Psoas muscle (tissue), 7 donors: ENCODE measurements at regions not wholly inside any gene's neighbourhood (a gene's known extent, or its start where the extent isn't known, plus 50 kb on each side); places are given as distances from the start of the nearest gene placed in this dataset.

Experiments used
- ATAC-seq, 4 donors: fragments of 200-7000 bp; cut with Tn5 transposase; one replicate each; pipeline ENCODE4 v1.9.1; 2020; ENCODE audit warnings: moderate library complexity in 3 of 4, mild to moderate bottlenecking in 2 of 4
- DNase-seq, 2 donors: peaks; one replicate each; pipeline ENCODE4 v3.0.0-alpha.2; 2020
- H3K27ac ChIP-seq: fragments of 200-600 bp; one replicate; pipeline ENCODE4 v1.8.0; 2022
- H3K27me3 ChIP-seq, 3 donors: fragments of 200-600 bp in 1 of 3; one replicate each; pipeline versions ENCODE4 v1.6.1 to v1.8.0; 2013 to 2022; ENCODE audit warnings: low read length in 2 of 3, mild to moderate bottlenecking in 2 of 3, moderate library complexity in 1 of 3; ENCODE audit not compliant: insufficient read depth in 3 of 3
- H3K36me3 ChIP-seq, 2 donors: fragments of 200-600 bp in 1 of 2; one replicate each; pipeline versions ENCODE4 v1.6.1 to v1.8.0; 2013 to 2022; ENCODE audit warnings: low read depth in 1 of 2, mild to moderate bottlenecking in 1 of 2, moderate library complexity in 1 of 2; ENCODE audit not compliant: insufficient read depth in 1 of 2
- H3K4me1 ChIP-seq: fragments of 200-600 bp; one replicate; pipeline ENCODE4 v1.8.0; 2022
- H3K4me3 ChIP-seq: fragments of 200-600 bp; one replicate; pipeline ENCODE4 v1.8.0; 2022; ENCODE audit warnings: mild to moderate bottlenecking
- H3K9me3 ChIP-seq: fragments of 200-600 bp; one replicate; pipeline ENCODE4 v1.8.0; 2022
- CTCF ChIP-seq: fragments of 200-600 bp; IDR thresholded peaks from one replicate; pipeline ENCODE4 v1.8.0; 2022; ENCODE audit warnings: antibody characterized with exemption
- WGBS, 3 donors: extraction: QIAGEN DNeasy Blood & Tissue Kit; methylation state at CpG; one replicate each; pipeline versions ENCODE4 v1.1.6 to v1.1.7; 2013; 5-methylcytosine and 5-hydroxymethylcytosine counted together
- intact Hi-C, 2 donors: fragments of 100-400 bp; cut with DNase I; formaldehyde crosslinking; loops; one replicate each; pipeline versions ENCODE4 v1.11.0 to v1.14.2; 2022
- donor health status: healthy with polysubstance abuse.
- donor health status: DM: no; HTN: no; CAD: no; lungs with moderate emphysema.
- donor health status: Bipolar disorder and iron deficiency.
- donor health status: healthy.
- donor health status: DM: yes; HTN: yes; CAD: no.
- donor health status: DM: no; HTN: no; CAD: no.
- donor health status: DM: yes; HTN: yes; CAD: no.

- Histone ChIP-seq H3K4me1 (no peaks in the 10 kb centered on the region), H3K27me3 (no peaks in the 10 kb centered on the region), H3K36me3 (no peaks in the 10 kb centered on the region), H3K27ac (no peak overlapping the region), H3K9me3 (no peaks in the 10 kb centered on the region), H3K4me3 (no peak overlapping the region)
- 52 to 71% (median 68%) methylated on average over 1 of the region's 1 CpG for WGBS, 3 donors
- no peak for TF ChIP-seq CTCF
- ATAC-seq (no peak), DNase-seq (no peak)
- intact Hi-C loops, result no loop called here
These were observed 1340.4 kb downstream of the XPNPEP1 start for GRCh38 chr10:108582888-108583287.

GRCh38 chr10:108582387-108582786, 1340.9 kb downstream of the XPNPEP1 start:
- ATAC-seq, result no peak
- H3K36me3 ChIP-seq, result no peaks in the 10 kb centered on the region
- no peaks in the 10 kb centered on the region for H3K4me1 ChIP-seq
- no peak overlapping the region for H3K4me3 ChIP-seq
- no peaks in the 10 kb centered on the region for H3K27me3 ChIP-seq
- H3K27ac ChIP-seq, result no peak overlapping the region
- WGBS, 3 donors, result 74 to 80% (median 79%) methylated on average over 3 of the region's 3 CpGs
- DNase-seq, result no peak
- TF ChIP-seq CTCF, result no peak
- intact Hi-C loops, result no loop called here
- H3K9me3 ChIP-seq, result no peaks in the 10 kb centered on the region

- WGBS, 3 donors, result 92 to 97% (median 93%) methylated on average over 1 of the region's 1 CpG
- no peak for ATAC-seq
- Histone ChIP-seq H3K36me3 (no peaks in the 10 kb centered on the region), H3K9me3 (peaks cover 2% of the 10 kb centered on the region), H3K4me1 (no peaks in the 10 kb centered on the region), H3K4me3 (no peak overlapping the region), H3K27me3 (no peaks in the 10 kb centered on the region), H3K27ac (no peak overlapping the region)
- intact Hi-C loops, result no loop called here
- DNase-seq, result no peak
- no peak for TF ChIP-seq CTCF
These were observed 1345.1 kb downstream of the XPNPEP1 start for GRCh38 chr10:108578258-108578657.

- ATAC-seq, result no peak
- WGBS, 3 donors, result 75 to 80% (median 79%) methylated on average over 1 of the region's 1 CpG
- H3K36me3 ChIP-seq, result no peaks in the 10 kb centered on the region
- H3K4me3 ChIP-seq, result no peak overlapping the region
- no peaks in the 10 kb centered on the region for H3K4me1 ChIP-seq
- DNase-seq, result no peak
- no peak overlapping the region for H3K27ac ChIP-seq
- H3K9me3 ChIP-seq, result peaks cover 2% of the 10 kb centered on the region
- intact Hi-C loops, result no loop called here
- no peaks in the 10 kb centered on the region for H3K27me3 ChIP-seq
- TF ChIP-seq CTCF, result no peak
These were observed 1349.1 kb downstream of the XPNPEP1 start for GRCh38 chr10:108574233-108574632.

GRCh38 chr10:108568824-108569223, 1354.5 kb downstream of the XPNPEP1 start:
- Histone ChIP-seq H3K27me3 (no peaks in the 10 kb centered on the region), H3K9me3 (no peaks in the 10 kb centered on the region), H3K36me3 (no peaks in the 10 kb centered on the region), H3K4me1 (no peaks in the 10 kb centered on the region), H3K27ac (no peak overlapping the region), H3K4me3 (no peak overlapping the region)
- DNase-seq (no peak), ATAC-seq (no peak)
- intact Hi-C loops, result no loop called here
- WGBS, 3 donors, result 90 to 92% (median 90%) methylated on average over 2 of the region's 2 CpGs
- TF ChIP-seq CTCF, result no peak
